ENCODE measurements at regions not wholly inside any gene's neighbourhood (a gene's known extent, or its start where the extent isn't known, plus 50 kb on each side); places are given as distances from the start of the nearest gene placed in this dataset.

DNA sequence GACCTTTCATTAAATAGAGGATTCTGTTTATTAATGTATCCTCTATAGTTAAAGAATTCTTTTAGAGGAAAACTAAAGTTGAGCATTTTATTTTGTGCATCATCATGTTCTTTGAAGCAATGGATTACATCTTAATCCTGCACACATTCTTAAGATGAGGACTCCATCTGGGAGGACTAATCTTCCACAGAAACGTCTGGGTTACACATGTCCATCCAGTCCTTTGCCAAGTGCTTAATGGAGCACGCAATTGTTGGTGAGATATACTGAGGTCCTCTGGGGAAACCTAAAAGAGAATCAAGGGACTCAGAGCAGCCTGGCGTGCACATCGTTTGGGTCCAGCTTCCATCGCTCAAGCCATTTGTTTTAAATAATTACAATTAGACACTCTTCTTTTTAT is 115.1 kb upstream of the SFRP2 start:
- no peaks in the 10 kb centered on the region for H3K36me3 ChIP-seq (ENCODE audit: control insufficient read depth, insufficient read depth, low read length)
- no peaks in the 10 kb centered on the region for H3K27me3 ChIP-seq (ENCODE audit: control insufficient read depth, insufficient read depth, low read length)
- DNase-seq (ENCODE audit: low read depth), result no peak
- no peak overlapping the region for H3K4me3 ChIP-seq (ENCODE audit: low read depth, low read length)
- TF ChIP-seq, protein P1, sequence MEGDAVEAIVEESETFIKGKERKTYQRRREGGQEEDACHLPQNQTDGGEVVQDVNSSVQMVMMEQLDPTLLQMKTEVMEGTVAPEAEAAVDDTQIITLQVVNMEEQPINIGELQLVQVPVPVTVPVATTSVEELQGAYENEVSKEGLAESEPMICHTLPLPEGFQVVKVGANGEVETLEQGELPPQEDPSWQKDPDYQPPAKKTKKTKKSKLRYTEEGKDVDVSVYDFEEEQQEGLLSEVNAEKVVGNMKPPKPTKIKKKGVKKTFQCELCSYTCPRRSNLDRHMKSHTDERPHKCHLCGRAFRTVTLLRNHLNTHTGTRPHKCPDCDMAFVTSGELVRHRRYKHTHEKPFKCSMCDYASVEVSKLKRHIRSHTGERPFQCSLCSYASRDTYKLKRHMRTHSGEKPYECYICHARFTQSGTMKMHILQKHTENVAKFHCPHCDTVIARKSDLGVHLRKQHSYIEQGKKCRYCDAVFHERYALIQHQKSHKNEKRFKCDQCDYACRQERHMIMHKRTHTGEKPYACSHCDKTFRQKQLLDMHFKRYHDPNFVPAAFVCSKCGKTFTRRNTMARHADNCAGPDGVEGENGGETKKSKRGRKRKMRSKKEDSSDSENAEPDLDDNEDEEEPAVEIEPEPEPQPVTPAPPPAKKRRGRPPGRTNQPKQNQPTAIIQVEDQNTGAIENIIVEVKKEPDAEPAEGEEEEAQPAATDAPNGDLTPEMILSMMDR (IDR thresholded peaks at IDR 0.05; ENCODE audit: insufficient read depth, low read length, poor library complexity, severe bottlenecking), result no peak

DNA sequence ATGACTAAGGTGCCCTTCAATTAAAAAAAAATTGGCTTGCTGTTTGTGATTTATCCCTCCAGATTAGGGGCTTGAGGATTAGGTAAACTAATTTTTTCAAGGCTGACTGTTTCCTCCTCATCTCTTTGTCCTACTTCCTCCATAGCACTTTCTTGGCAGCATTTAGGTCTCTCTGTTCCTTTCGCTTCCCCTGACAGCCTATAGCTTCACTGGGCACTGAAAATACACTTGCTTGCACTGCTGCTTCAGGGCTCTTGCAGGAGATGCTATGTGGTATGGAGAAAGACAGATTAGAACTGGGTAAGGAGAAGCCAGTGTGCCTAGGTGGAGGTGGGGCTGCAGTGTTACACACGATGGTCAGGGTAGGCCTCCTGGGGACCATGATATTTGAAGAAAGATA is 112.3 kb upstream of the SFRP2 start:
- TF ChIP-seq, protein P1 (IDR thresholded peaks at IDR 0.05; ENCODE audit: insufficient read depth, low read length, poor library complexity, severe bottlenecking), result no peak
- DNase-seq (ENCODE audit: low read depth), result no peak
- Histone ChIP-seq H3K36me3 (ENCODE audit: control insufficient read depth, insufficient read depth, low read length) (no peaks in the 10 kb centered on the region), H3K27me3 (ENCODE audit: control insufficient read depth, insufficient read depth, low read length) (no peaks in the 10 kb centered on the region), H3K4me3 (ENCODE audit: low read depth, low read length) (no peak overlapping the region)

DNA sequence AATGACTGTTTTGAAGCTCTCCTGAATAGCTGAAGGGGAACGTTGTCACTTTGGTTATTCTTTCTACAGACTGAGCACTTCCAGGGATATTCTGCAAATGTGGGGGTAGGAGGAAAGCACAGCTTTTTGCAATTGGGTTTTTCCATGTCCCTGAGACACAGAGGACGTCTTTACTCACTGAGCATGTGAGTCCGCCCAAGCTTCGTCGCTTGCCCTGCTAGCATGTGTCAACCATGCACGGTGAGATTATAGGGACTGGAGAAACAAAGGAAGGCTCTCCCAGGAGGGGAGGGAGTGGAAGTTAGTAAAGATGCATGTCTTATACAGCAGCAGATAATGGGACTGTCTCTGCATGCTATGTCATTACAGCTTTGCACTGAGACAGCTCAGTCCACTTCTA is 111.5 kb upstream of the SFRP2 start:
- Histone ChIP-seq H3K4me3 (ENCODE audit: low read depth, low read length) (no peak overlapping the region), H3K27me3 (ENCODE audit: control insufficient read depth, insufficient read depth, low read length) (no peaks in the 10 kb centered on the region), H3K36me3 (ENCODE audit: control insufficient read depth, insufficient read depth, low read length) (no peaks in the 10 kb centered on the region)
- TF ChIP-seq, protein P1 (IDR thresholded peaks at IDR 0.05; ENCODE audit: insufficient read depth, low read length, poor library complexity, severe bottlenecking), result no peak
- no peak for DNase-seq (ENCODE audit: low read depth)

DNA sequence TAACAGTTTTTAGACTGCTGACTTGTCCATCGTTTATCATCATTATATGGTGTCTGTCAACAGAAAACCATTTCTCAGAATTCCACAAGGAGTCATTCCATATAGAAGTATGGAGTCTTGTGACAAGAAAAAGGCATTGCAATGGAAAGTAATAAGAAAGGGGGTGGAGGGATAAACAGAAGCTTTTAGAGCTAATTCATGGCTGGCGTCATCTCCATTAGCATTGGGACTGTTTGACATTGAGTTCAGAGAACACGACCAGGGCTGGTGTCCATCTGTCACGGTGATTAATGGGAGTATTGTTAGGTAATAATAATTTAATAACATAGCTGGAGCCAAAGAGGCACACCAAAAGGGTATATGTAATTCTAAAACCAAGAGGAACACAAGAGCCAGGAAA is 101.9 kb upstream of the SFRP2 start:
- no peak for DNase-seq (ENCODE audit: low read depth)
- H3K36me3 ChIP-seq (ENCODE audit: control insufficient read depth, insufficient read depth, low read length), result no peaks in the 10 kb centered on the region
- TF ChIP-seq, protein P1 (IDR thresholded peaks at IDR 0.05; ENCODE audit: insufficient read depth, low read length, poor library complexity, severe bottlenecking), result no peak
- H3K27me3 ChIP-seq (ENCODE audit: control insufficient read depth, insufficient read depth, low read length), result no peaks in the 10 kb centered on the region
- H3K4me3 ChIP-seq (ENCODE audit: low read depth, low read length), result no peak overlapping the region

DNA sequence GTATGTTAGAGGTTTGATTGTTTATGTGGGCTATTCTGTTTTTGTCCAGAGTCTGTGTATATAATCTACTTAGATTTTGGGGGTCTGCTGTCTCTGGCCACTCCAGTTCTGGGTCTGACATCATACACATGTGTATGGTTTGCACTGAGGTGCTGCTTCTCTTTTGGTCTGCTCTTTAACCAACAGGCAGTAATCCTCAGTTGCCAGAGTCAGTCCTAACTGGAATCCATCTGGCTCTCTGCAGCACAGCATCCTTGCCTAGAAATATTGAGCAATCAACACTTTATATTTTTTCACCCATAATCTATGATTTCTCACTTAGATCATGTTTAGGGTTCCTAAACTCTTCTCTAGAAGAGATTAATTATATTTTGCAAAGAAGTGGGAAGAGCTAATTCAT is 98.3 kb upstream of the SFRP2 start:
- TF ChIP-seq, protein P1 (IDR thresholded peaks at IDR 0.05; ENCODE audit: insufficient read depth, low read length, poor library complexity, severe bottlenecking), result no peak
- no peak for DNase-seq (ENCODE audit: low read depth)

DNA sequence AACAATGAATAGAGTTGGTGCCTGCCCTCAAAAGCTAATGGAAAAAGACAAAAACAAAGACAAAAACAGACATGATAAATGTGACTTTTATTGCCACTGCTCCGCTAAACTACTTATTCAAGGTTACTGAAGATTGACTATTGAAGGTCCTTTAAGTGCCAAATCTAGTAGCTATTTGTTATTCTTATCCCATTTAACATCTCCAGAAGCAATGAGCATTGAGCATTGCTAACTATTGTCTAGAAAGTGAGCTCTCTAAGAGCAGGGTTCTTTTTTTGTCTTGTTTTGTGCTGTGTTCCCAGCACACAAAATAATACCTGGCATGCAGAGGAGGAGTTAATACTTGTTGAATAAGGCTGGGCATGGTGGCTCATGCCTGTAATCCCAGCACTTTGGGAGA is 95.4 kb upstream of the SFRP2 start:
- no peak for DNase-seq (ENCODE audit: low read depth)
- H3K4me3 ChIP-seq (ENCODE audit: low read depth, low read length), result no peak overlapping the region

More for the DNA sequence above, 98.3 kb upstream of the SFRP2 start:
- Histone ChIP-seq H3K27me3 (ENCODE audit: control insufficient read depth, insufficient read depth, low read length) (no peaks in the 10 kb centered on the region), H3K36me3 (ENCODE audit: control insufficient read depth, insufficient read depth, low read length) (no peaks in the 10 kb centered on the region), H3K4me3 (ENCODE audit: low read depth, low read length) (no peak overlapping the region)

More for the DNA sequence above, 95.4 kb upstream of the SFRP2 start:
- TF ChIP-seq, protein P1 (IDR thresholded peaks at IDR 0.05; ENCODE audit: insufficient read depth, low read length, poor library complexity, severe bottlenecking), result no peak
- H3K36me3 ChIP-seq (ENCODE audit: control insufficient read depth, insufficient read depth, low read length), result no peaks in the 10 kb centered on the region
- no peaks in the 10 kb centered on the region for H3K27me3 ChIP-seq (ENCODE audit: control insufficient read depth, insufficient read depth, low read length)

All from kidney epithelial cell (primary cell).